ENCODE measurements at regions not wholly inside any gene's neighbourhood (a gene's known extent, or its start where the extent isn't known, plus 50 kb on each side); places are given as distances from the start of the nearest gene placed in this dataset.

DNA sequence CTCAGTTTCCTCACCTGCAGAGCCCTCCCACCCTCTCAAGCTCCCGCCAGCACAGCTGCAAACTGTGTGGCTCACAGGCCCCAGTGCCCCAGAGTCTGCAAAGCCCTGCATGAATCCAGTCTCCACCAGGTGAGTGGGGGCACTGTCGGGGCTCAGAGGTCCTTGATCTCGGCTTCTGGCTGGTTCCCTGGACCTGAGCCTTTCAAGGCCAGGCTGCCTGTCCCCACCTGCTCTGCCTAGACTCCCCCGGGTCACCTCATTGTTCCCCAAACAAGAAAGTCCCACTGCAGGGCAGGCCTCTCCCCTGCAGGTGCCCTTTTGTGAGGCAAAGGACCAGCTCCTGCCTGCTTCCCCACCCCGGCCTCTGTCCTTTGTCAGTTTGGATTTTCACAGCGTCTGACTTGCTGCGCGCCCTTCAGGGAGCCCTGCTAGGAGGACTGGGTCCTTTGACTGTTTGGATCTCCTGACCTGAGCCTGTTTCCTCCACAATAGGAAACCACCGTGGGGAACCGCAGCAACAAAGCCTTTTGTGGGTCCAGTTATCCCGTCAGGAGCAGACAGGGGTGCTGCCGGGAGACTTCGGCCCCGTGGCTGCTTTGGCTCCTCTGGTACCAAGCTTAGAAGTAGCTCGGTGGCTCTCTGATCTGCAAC is 200.5 kb upstream of the HDAC4 start:
- TF ChIP-seq, protein P1, sequence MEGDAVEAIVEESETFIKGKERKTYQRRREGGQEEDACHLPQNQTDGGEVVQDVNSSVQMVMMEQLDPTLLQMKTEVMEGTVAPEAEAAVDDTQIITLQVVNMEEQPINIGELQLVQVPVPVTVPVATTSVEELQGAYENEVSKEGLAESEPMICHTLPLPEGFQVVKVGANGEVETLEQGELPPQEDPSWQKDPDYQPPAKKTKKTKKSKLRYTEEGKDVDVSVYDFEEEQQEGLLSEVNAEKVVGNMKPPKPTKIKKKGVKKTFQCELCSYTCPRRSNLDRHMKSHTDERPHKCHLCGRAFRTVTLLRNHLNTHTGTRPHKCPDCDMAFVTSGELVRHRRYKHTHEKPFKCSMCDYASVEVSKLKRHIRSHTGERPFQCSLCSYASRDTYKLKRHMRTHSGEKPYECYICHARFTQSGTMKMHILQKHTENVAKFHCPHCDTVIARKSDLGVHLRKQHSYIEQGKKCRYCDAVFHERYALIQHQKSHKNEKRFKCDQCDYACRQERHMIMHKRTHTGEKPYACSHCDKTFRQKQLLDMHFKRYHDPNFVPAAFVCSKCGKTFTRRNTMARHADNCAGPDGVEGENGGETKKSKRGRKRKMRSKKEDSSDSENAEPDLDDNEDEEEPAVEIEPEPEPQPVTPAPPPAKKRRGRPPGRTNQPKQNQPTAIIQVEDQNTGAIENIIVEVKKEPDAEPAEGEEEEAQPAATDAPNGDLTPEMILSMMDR (tag by site-specific recombination; IDR thresholded peaks at IDR 0.05): no peak
- TF ChIP-seq ZNF549 (tag by site-specific recombination; IDR thresholded peaks at IDR 0.05): no peak
- no peak for TF ChIP-seq OVOL3 (tag by site-specific recombination; IDR thresholded peaks at IDR 0.05)
- TF ChIP-seq BCL11A (tag by site-specific recombination; IDR thresholded peaks at IDR 0.05; ENCODE audit: low read depth): no peak
- no peak for TF ChIP-seq ZNF223 (tag by site-specific recombination; IDR thresholded peaks at IDR 0.05)
- no peak for TF ChIP-seq ZNF274 (IDR thresholded peaks at IDR 0.05; ENCODE audit: low read length)
- TF ChIP-seq ZNF274 (tag by site-specific recombination; IDR thresholded peaks at IDR 0.05; ENCODE audit: borderline replicate concordance): no peak
- TF ChIP-seq, protein P2, sequence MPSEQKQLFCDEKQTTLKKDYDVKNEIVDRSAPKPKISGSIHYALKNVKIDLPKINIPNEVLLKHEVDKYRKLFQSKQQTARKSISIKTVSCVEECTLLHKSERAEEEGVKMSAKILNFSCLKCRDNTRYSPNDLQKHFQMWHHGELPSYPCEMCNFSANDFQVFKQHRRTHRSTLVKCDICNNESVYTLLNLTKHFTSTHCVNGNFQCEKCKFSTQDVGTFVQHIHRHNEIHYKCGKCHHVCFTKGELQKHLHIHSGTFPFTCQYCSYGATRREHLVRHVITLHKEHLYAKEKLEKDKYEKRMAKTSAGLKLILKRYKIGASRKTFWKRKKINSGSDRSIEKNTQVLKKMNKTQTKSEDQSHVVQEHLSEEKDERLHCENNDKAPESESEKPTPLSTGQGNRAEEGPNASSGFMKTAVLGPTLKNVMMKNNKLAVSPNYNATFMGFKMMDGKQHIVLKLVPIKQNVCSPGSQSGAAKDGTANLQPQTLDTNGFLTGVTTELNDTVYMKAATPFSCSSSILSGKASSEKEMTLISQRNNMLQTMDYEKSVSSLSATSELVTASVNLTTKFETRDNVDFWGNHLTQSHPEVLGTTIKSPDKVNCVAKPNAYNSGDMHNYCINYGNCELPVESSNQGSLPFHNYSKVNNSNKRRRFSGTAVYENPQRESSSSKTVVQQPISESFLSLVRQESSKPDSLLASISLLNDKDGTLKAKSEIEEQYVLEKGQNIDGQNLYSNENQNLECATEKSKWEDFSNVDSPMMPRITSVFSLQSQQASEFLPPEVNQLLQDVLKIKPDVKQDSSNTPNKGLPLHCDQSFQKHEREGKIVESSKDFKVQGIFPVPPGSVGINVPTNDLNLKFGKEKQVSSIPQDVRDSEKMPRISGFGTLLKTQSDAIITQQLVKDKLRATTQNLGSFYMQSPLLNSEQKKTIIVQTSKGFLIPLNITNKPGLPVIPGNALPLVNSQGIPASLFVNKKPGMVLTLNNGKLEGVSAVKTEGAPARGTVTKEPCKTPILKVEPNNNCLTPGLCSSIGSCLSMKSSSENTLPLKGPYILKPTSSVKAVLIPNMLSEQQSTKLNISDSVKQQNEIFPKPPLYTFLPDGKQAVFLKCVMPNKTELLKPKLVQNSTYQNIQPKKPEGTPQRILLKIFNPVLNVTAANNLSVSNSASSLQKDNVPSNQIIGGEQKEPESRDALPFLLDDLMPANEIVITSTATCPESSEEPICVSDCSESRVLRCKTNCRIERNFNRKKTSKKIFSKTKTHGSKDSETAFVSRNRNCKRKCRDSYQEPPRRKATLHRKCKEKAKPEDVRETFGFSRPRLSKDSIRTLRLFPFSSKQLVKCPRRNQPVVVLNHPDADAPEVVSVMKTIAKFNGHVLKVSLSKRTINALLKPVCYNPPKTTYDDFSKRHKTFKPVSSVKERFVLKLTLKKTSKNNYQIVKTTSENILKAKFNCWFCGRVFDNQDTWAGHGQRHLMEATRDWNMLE (tag by site-specific recombination; conservative IDR thresholded peaks at IDR 0.05; ENCODE audit: low read depth): no peak
- TF ChIP-seq, protein P3, sequence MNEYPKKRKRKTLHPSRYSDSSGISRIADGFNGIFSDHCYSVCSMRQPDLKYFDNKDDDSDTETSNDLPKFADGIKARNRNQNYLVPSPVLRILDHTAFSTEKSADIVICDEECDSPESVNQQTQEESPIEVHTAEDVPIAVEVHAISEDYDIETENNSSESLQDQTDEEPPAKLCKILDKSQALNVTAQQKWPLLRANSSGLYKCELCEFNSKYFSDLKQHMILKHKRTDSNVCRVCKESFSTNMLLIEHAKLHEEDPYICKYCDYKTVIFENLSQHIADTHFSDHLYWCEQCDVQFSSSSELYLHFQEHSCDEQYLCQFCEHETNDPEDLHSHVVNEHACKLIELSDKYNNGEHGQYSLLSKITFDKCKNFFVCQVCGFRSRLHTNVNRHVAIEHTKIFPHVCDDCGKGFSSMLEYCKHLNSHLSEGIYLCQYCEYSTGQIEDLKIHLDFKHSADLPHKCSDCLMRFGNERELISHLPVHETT (tag by site-specific recombination; IDR thresholded peaks at IDR 0.05): no peak
- TF ChIP-seq ZNF561 (tag by site-specific recombination; IDR thresholded peaks at IDR 0.05; ENCODE audit: borderline replicate concordance): no peak
- TF ChIP-seq, protein P4, sequence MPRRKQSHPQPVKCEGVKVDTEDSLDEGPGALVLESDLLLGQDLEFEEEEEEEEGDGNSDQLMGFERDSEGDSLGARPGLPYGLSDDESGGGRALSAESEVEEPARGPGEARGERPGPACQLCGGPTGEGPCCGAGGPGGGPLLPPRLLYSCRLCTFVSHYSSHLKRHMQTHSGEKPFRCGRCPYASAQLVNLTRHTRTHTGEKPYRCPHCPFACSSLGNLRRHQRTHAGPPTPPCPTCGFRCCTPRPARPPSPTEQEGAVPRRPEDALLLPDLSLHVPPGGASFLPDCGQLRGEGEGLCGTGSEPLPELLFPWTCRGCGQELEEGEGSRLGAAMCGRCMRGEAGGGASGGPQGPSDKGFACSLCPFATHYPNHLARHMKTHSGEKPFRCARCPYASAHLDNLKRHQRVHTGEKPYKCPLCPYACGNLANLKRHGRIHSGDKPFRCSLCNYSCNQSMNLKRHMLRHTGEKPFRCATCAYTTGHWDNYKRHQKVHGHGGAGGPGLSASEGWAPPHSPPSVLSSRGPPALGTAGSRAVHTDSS (tag by site-specific recombination; IDR thresholded peaks at IDR 0.05): no peak
- no peak for TF ChIP-seq KLF16 (tag by site-specific recombination; IDR thresholded peaks at IDR 0.05)
- no peak for TF ChIP-seq BCL11B (tag by site-specific recombination; IDR thresholded peaks at IDR 0.05; ENCODE audit: low read depth)

Data from HEK293 (cell line).